Activated CD4-positive, alpha-beta T cell treated with anti-CD3 and anti-CD28 coated beads, Interleukin-10, Interleukin-2, amounts not matched to agents 100 ng/mL and 50 ng/mL, durations not matched to agents 16 hours and 8 hours (primary cell): ENCODE measurements at regions not wholly inside any gene's neighbourhood (a gene's known extent, or its start where the extent isn't known, plus 50 kb on each side); places are given as distances from the start of the nearest gene placed in this dataset.
"Not testable (repeated sequence)": the region's sequence is repeated elsewhere in the genome, so short reads cannot be mapped to it uniquely, and the experiment has no call there.

ENCODE experiments used
- DNase-seq: peaks from one replicate; pipeline ENCODE4 v3.0.0-alpha.2; 2020

DNA sequence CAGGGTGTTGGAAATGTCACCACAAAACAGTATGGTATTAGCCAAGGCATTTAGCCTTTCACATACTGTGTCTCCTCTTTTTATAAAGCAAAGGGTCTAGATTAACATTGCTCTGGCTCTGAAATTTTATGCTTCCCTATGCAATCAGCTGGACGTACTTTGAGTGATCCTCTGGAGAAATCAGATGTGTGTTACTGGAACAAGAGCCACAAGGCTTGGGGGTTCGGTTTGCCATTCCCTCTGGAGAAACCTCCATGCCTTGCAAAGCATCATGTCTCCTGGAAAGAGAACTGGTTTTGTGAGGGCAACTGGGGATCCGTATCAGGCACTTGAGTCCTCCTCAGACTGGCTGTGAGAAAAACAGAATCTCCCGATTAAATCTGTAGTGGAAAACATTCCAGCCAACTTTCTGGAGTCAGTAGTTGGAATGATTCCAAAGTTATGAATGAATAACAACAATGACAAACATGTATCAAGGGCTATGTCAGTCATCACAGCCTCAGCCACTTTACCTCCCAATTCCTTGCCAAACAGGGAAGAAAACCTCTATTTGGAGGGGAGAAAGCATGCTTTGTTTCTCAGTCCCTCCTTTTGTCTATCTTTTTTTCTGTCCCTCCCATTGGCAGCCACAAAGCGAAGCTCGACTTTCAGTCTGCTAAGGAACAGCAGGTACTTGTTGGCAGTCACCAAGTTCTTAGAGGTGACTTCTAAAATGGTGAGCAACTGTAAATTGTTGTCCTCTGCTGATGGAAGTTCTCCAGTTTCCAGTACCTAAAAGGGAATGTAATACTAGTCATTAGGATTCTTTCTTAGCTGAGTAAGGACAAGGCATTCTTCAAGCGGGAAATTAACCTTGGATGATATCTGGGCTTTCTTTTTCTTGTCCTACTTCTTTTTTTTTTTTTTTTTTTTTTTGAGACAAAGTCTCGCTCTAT lies 864.8 kb upstream of the AUTS2 start:
- DNase-seq, result no peak

GRCh38 chr7:68734431-68734830 lies 863.8 kb upstream of the AUTS2 start:
- no peak for DNase-seq

DNA sequence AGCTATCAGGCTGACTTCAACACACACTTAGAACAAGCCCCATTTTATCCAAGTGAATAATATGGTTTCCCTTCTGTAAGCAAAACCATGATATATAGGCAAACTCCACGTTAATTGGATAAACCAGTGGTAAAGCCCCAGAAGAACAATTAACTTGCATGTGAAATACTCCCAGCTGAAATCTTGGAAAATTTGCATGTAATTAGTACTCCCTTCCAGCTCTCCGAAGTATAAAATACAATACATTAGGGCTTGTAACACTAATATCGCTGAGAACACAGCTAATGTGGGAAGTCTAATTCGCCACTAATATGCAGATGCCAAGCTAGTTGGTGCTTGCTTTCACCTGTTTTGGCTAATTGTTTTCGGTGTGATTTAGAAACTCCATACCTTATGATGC lies 859.0 kb upstream of the AUTS2 start:
- no peak for DNase-seq

DNA sequence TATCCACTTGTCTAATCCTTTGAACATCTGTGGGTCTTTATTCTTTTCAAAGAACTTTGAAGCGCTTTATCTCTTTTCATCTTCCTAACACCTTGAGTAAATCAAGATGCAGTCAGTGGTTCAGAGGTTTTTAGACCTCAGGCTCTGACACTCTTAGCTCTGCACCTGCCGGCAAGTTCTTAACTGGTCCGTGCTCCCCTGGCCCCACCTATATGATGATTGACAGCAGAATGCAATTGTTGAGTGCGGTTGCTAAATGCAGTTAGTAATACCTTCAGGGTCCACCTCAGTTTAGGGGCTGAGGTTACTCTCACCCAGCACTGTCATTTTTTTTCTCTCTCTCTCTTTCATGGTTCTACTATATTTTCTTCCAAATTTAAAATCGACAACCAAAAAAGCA lies 854.2 kb upstream of the AUTS2 start:
- DNase-seq, result no peak

- DNase-seq, result no peak
These were observed 849.1 kb upstream of the AUTS2 start for GRCh38 chr7:68748934-68749900.

- DNase-seq, result no peak
These were observed 845.6 kb upstream of the AUTS2 start for GRCh38 chr7:68752485-68753178.

DNA sequence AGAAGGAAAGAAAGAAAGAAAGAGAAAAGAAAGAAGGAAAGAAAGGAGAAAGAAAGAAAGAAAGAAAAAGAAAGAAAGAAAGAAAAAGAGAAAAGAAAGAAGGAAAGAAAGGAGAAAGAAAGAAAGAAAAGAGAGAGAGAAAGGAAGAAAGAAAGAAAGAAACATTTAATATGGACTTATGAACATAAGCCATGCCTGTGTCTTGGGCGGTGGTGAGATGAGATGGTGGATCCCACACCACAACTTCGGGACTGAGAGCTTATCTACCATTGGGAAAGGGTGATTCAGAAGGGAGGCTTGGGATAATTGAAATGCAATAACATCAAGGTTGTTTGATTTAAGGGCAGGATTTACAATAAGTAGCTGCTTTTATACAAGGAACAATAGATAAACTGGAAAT lies 843.9 kb upstream of the AUTS2 start:
- DNase-seq, result no peak

- DNase-seq, result no peak
These were observed 841.2 kb upstream of the AUTS2 start for GRCh38 chr7:68756986-68757495.

DNA sequence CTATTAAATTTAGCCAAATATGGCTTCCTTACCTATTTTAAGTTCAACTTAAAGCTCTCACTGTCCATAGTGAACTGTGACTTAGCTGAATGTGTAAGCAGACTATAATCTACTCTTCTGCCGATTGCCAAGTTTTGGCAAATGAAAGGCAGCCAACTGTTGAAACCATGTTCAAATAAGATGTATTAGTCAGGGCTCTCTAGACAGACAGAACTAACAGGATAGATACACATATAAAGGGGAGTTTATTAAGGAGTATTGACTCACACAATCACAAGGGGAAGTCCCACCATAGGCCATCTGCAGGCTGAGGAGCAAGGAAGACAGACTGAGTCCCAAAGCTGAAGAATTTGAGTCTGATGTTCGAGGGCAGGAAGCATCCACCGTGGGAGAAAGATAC lies 837.7 kb upstream of the AUTS2 start:
- DNase-seq, result no peak

GRCh38 chr7:68767462-68767861 lies 830.8 kb upstream of the AUTS2 start:
- no peak for DNase-seq

- DNase-seq, result no peak
These were observed 827.6 kb upstream of the AUTS2 start for GRCh38 chr7:68770649-68771048.

DNA sequence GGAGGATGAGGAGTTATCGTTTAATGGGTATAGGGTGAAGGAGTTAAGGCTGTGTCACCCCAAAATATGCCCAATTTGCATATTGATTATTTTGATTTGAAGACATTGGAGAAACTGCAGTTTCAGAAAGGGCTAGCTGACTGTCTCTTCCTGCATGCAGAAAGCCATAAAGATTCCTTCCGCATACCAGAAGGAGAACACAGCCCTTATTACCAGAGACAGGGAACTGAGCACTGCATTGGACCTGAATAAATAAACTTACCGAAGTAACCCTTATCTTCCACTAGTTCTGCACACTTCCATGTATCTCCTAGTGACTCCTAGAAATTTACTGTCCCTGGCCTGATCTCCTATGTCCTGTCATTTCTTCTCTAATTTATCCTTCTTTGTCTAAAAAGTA lies 821.9 kb upstream of the AUTS2 start:
- DNase-seq, result no peak

DNA sequence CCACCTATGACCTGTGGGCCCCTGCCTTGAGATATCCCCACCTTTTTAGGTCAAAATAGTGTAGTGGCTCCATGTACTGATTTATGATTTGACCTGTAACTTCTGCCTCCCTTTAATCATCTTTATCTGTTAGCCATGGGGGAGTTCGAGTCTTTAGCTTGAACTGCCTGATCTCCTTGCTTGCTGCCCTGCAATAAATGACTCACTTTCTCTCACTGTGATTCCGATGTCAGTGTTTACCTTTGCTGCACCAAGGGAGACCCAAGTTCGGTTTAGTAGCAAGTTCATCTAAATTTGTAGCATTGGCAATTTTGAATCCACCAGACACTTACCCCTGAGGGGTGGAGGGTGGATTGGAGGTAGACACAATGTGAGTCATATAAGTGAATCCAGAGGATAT lies 814.6 kb upstream of the AUTS2 start:
- DNase-seq, result no peak

DNA sequence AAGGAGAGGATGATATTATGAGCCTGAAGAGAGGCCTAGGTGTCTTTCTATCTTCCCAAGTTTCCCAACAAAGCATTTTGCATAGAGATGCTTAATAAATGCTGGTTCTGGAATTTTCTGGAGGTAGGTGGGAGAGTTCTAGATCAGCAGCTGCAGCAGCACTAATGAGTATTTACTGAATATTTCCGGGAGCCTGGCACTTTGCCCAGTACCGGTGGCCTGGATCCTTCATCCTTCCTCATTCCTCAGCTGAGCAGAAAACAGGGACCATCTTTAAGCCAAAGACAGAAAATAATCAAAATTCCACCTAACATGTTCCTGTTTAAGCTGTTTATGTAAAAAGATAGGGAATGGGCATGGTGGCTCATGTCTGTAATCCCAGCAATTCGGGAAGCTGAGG lies 813.2 kb upstream of the AUTS2 start:
- no peak for DNase-seq

DNA sequence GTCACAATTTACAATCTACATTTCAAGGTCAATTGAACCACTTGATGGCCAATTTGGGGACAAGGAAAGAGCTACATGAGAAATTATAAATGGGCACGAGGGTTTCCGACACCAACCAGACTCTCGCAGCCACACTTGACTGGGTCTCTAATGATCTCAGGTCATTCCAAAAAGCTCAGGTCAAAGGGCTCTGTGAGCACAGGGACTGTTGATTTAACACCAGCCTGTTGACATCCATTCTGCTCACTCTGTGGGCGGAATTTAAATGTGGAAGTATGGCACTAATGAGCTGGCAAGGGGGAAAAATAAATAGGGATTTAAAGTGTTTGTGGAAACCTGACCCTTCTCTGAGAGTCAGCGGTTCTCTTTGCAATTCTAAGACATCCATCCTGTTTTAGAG lies 810.7 kb upstream of the AUTS2 start:
- no peak for DNase-seq

- DNase-seq, result not testable (repeated sequence)
These were observed 809.7 kb upstream of the AUTS2 start for GRCh38 chr7:68788529-68788928.

- no peak for DNase-seq
These were observed 808.7 kb upstream of the AUTS2 start for GRCh38 chr7:68789597-68789996.

DNA sequence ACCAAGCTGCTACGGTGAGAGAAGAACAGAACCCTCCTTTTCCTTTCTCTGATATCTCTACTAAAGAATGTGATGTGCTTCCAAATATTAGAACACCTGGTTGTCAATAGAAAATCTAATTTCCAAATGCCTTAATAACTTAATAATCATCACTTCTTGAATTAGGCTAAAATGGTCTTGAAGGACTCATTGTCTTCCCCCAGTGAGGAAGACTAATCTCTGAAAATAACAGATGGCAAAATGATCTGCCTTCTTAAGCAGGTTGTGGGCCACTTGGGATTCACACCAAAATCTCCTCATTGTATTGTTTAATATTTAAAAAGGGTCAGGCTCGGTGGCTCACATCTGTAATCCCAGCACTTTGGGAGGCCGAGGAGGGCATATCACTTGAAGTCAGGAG lies 805.9 kb upstream of the AUTS2 start:
- DNase-seq, result no peak

DNA sequence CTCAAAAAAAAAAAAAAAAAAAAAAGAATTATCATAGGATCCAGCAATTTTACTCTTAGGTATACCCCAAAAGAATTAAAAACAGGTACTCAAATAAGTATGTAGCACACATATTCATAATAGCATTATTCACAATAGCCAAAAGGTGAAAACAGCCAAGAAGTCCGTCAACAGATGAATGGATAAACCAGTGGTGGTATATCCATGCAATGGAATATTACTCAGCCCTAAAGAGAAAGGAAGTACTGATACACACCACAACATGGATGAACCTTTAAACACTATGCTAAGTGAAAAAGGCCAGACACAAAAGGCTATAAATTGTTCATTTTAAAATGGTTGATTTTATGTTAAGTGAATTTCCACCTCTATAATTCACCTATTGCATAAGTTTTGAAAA lies 804.8 kb upstream of the AUTS2 start:
- no peak for DNase-seq

DNA sequence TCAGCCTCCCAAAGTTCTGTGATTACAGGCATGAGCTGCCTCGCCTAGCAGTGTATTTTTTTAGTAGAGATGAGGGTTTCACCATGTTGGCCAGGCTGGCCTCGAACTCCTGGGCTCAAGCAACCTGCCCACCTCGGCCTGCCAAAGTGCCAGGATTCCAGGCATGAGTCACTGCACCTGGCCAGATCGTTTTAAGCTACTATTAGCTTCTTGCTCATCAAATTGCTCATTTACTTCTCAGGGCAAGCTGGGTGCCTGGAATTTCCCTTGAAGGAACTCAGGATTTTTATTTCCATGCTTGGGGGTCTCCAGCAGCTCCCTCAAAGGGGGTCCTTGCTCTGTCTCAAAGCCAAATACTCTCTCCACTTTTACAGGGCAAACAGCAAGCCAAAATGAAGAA lies 798.0 kb upstream of the AUTS2 start:
- no peak for DNase-seq

GRCh38 chr7:68805159-68805558 lies 793.1 kb upstream of the AUTS2 start:
- no peak for DNase-seq

DNA sequence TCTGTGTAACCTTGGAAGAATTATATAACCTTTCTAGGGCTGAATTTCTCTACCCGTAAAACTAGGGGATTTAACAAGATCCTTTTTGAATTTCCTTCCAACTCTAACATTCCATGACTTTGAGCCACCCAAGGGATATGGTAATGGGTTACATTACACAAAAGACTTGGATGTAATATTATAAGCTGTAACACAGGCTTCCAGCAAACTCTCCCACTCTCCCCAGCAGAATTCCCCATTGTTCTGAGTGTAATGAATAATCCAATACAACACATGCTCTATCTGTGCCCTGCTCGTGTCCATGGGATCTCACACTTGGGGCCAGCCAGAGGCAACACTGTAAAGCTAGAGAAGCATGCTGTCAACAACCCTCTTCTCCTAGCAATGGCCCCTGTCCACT lies 790.6 kb upstream of the AUTS2 start:
- no peak for DNase-seq

GRCh38 chr7:68813551-68814080 lies 784.7 kb upstream of the AUTS2 start:
- no peak for DNase-seq
